GM18498 (cell line): ENCODE measurements at regions not wholly inside any gene's neighbourhood (a gene's known extent, or its start where the extent isn't known, plus 50 kb on each side); places are given as distances from the start of the nearest gene placed in this dataset.

Source experiments
- ATAC-seq: cut with Tn5 transposase; IDR thresholded peaks from one replicate; pipeline ENCODE4 v1.9.1; 2021; ENCODE audit warnings: mild to moderate bottlenecking, moderate library complexity; ENCODE audit not compliant: unreplicated experiment

GRCh38 chr10:43963379-43963778, 314.7 kb upstream of the ZNF32 start:
- no peak for ATAC-seq

- no peak for ATAC-seq
Observed at GRCh38 chr10:43962346-43963191, 313.9 kb upstream of the ZNF32 start.

GRCh38 chr10:43961523-43962345, 313.1 kb upstream of the ZNF32 start:
- ATAC-seq, result no peak

- ATAC-seq, result no peak
Observed at GRCh38 chr10:43960981-43961380, 312.3 kb upstream of the ZNF32 start.

- no peak for ATAC-seq
Observed at GRCh38 chr10:43960477-43960876, 311.8 kb upstream of the ZNF32 start.

GRCh38 chr10:43960135-43960415, 311.4 kb upstream of the ZNF32 start:
- no peak for ATAC-seq

- ATAC-seq, result no peak
Observed at GRCh38 chr10:43959364-43960134, 310.9 kb upstream of the ZNF32 start.

GRCh38 chr10:43958964-43959363, 310.3 kb upstream of the ZNF32 start:
- no peak for ATAC-seq

- ATAC-seq, result no peak
Observed at GRCh38 chr10:43958071-43958432, 309.4 kb upstream of the ZNF32 start.

GRCh38 chr10:43957267-43958070, 308.8 kb upstream of the ZNF32 start:
- no peak for ATAC-seq

GRCh38 chr10:43955978-43956377, 307.3 kb upstream of the ZNF32 start:
- ATAC-seq, result no peak

- ATAC-seq, result no peak
Observed at GRCh38 chr10:43955002-43955596, 306.4 kb upstream of the ZNF32 start.

- ATAC-seq, result no peak
Observed at GRCh38 chr10:43953672-43954071, 305.0 kb upstream of the ZNF32 start.

- ATAC-seq, result no peak
Observed at GRCh38 chr10:43952760-43953159, 304.1 kb upstream of the ZNF32 start.

- ATAC-seq, result no peak
Observed at GRCh38 chr10:43949351-43949750, 300.7 kb upstream of the ZNF32 start.

GRCh38 chr10:43946445-43946844, 297.8 kb upstream of the ZNF32 start:
- ATAC-seq, result no peak

GRCh38 chr10:43945908-43946307, 297.2 kb upstream of the ZNF32 start:
- ATAC-seq, result no peak

GRCh38 chr10:43945094-43945730, 296.5 kb upstream of the ZNF32 start:
- ATAC-seq, result no peak

GRCh38 chr10:43944381-43945093, 295.9 kb upstream of the ZNF32 start:
- no peak for ATAC-seq
